ENCODE measurements at regions not wholly inside any gene's neighbourhood (a gene's known extent, or its start where the extent isn't known, plus 50 kb on each side); places are given as distances from the start of the nearest gene placed in this dataset.

DNA sequence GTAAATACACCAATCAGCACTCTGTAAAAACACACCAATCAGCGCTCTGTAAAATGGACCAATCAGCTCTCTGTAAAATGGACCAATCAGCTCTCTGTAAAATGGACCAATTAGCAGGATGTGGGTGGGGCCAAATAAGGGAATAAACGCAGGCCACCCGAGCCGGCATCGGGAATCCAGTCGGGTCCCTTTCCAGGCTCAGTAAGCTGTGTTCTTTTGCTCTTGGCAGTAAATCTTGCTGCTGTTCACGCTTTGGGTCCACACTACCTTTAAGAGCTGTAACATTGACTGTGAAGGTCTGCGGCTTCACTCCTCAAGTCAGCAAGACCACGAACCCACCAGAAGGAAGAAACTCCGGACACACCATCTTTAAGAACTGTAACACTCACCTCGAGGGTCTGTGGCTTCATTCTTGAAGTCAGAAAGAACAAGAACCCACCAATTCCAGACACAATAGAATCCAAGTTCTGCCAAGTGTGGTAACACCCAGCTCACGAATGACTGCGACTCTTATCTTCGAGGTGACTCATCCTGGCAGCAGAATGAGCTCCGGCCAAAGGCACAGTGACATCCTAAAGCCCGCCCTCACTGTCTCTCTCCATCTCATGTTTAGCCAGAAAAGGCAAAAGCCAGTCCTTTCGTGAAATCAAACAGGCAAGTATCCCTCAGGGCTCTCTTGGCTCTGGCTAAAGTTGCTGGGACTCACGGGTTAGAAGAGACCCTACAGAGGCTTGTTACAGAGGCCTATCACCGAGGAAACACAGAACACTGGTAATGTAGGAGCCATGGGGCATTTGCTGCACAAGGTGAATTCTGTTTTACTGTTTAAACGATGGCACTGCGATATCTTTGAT lies 155.2 kb downstream of the FAM43A start:
- TF ChIP-seq POLR2A (IDR thresholded peaks at IDR 0.05) (no peak), CTCF (IDR thresholded peaks at IDR 0.05) (no peak)

Measured in thyroid gland (tissue), 4 donors.